Neural crest cell (in vitro differentiated cells): ENCODE measurements at regions not wholly inside any gene's neighbourhood (a gene's known extent, or its start where the extent isn't known, plus 50 kb on each side); places are given as distances from the start of the nearest gene placed in this dataset.
A peak's percentile ranks its signal among the peaks of the same experiment; 100 is the strongest.

Source experiments
- DNase-seq: peaks from one replicate; pipeline ENCODE4 v3.0.0; 2021; ENCODE audit warnings: low read depth, mixed read lengths, low spot score
- H3K27ac Mint-ChIP-seq: one replicate; pipeline ENCODE4 v1.8.0; 2021; ENCODE audit warnings: mild to moderate bottlenecking, mixed read lengths; ENCODE audit not compliant: unreplicated experiment
- H3K27me3 Mint-ChIP-seq: 2 replicates; pipeline ENCODE4 v1.8.0; 2021; ENCODE audit warnings: low read depth, mild to moderate bottlenecking, mixed read lengths
- H3K36me3 Mint-ChIP-seq: 2 replicates; pipeline ENCODE4 v1.8.0; 2021; ENCODE audit warnings: low read depth, mild to moderate bottlenecking, mixed read lengths
- H3K4me1 Mint-ChIP-seq: 2 replicates; pipeline ENCODE4 v1.8.0; 2021; ENCODE audit warnings: mixed read lengths
- H3K4me3 Mint-ChIP-seq: one replicate; pipeline ENCODE4 v1.8.0; 2021; ENCODE audit warnings: mild to moderate bottlenecking, mixed read lengths
- H3K9me3 Mint-ChIP-seq: 2 replicates; pipeline ENCODE4 v1.8.0; 2021; ENCODE audit warnings: mixed read lengths
- TF ChIP-seq, protein P1 (sequence below): fragments of 200-600 bp; sonication (generic); conservative IDR thresholded peaks from 2 replicates; pipeline ENCODE4 v1.5.0; 2021; ENCODE audit warnings: antibody characterized with exemption, mild to moderate bottlenecking

DNA sequence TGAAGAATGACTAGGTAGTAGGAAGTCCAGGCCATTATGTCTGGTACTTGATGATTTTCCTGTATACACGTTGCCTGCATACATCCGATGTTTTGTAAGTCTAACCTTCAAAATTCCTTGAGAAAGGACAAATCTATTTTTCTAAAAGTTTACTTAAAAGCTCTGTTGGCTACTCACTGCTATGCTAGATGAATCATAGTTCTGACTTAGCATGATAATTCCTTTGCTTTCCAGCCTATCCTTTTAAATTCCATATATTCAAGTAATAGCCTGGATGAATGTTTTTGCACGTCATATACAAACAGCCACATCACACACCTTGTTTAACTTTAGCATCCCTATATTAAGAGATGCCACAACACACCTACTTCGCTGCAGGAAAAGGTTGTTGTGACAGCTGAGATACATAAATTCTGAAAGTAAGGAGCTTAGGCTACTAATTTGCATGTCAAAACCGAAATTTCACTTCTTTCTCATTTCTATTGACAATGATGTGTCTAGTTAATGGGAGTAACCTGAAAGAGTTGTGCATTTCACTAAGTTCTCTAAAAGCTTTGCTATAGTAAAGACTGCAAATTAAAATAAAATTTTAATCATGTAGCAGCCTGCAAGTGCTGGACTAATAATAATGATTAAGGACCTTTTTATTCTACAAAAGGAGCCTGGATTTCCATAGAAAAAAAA is 1116.4 kb downstream of the JRKL start:
- Mint-ChIP-seq H3K36me3 (no peaks in the 10 kb centered on the region), H3K27ac (no peak overlapping the region), H3K4me1 (no peaks in the 10 kb centered on the region), H3K9me3 (peaks cover 5% of the 10 kb centered on the region), H3K27me3 (no peaks in the 10 kb centered on the region), H3K4me3 (no peak overlapping the region)
- DNase-seq, result no peak
- TF ChIP-seq, protein P1, sequence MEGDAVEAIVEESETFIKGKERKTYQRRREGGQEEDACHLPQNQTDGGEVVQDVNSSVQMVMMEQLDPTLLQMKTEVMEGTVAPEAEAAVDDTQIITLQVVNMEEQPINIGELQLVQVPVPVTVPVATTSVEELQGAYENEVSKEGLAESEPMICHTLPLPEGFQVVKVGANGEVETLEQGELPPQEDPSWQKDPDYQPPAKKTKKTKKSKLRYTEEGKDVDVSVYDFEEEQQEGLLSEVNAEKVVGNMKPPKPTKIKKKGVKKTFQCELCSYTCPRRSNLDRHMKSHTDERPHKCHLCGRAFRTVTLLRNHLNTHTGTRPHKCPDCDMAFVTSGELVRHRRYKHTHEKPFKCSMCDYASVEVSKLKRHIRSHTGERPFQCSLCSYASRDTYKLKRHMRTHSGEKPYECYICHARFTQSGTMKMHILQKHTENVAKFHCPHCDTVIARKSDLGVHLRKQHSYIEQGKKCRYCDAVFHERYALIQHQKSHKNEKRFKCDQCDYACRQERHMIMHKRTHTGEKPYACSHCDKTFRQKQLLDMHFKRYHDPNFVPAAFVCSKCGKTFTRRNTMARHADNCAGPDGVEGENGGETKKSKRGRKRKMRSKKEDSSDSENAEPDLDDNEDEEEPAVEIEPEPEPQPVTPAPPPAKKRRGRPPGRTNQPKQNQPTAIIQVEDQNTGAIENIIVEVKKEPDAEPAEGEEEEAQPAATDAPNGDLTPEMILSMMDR, result no peak

DNA sequence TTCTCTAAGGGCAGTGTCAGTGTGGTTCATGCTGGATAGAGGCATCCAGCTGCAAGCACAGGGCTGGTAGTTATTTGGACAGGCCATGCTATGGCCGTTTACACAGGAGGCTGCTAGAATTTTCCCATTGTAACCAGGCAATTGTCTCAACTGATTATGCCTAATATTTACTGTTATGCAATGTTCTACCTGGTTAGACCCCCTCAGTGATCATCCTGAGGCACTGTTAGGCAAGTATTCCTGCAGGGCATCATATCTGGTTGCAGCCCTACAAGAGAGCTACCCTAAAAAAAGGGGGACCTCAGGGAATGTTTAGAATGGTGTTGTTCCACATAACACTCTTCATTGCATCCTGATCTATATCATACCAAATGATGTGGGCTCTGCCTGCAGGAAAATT is 1124.6 kb downstream of the JRKL start:
- no peak overlapping the region for H3K4me3 Mint-ChIP-seq
- no peak overlapping the region for H3K27ac Mint-ChIP-seq
- TF ChIP-seq, protein P1, result no peak
- no peak for DNase-seq
- H3K36me3 Mint-ChIP-seq, result no peaks in the 10 kb centered on the region
- H3K9me3 Mint-ChIP-seq, result peaks cover 3% of the 10 kb centered on the region
- no peaks in the 10 kb centered on the region for H3K4me1 Mint-ChIP-seq
- no peaks in the 10 kb centered on the region for H3K27me3 Mint-ChIP-seq

DNA sequence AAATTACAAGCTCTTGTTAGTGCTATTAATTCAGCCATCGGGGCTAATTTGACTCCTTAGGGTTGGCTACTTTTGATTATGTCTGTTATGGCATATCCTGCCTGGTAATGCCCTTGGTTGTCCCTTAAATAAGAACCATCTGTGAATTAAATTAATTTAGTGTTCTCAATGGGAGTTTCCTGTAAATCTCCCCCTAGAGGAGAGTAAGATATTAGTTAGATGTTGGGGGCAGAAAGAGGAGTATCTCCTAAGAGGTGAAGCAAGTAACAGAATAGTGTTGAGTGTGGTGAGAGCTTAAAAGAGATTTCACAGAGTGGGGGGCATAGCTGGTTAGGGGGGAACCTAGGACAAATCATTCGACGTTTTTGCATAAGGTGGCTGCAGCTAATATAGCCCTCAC is 1126.9 kb downstream of the JRKL start:
- no peak overlapping the region for H3K27ac Mint-ChIP-seq
- peaks cover 6% of the 10 kb centered on the region for H3K9me3 Mint-ChIP-seq
- TF ChIP-seq, protein P1, result peak; percentile 14
- H3K27me3 Mint-ChIP-seq, result no peaks in the 10 kb centered on the region
- DNase-seq, result no peak
- no peak overlapping the region for H3K4me3 Mint-ChIP-seq
- H3K4me1 Mint-ChIP-seq, result no peaks in the 10 kb centered on the region
- H3K36me3 Mint-ChIP-seq, result no peaks in the 10 kb centered on the region

DNA sequence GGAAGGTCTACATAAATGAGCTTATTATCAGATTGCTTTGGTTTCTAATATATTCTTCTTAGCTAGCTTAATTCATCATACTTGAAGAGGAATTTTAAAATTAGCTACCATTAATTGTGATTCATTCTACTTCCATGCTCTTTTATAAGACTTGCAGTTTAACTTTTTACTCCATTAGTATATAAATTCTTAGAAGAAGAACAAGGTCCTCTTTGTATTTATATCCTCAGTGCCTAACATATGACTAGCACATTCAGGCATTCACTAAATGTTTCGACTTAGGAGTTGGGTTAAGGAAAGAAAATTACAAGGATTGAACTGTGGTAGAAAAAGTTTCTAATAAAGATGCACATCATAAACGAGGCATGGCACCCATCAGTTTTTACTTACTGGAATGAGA is 1135.5 kb downstream of the JRKL start:
- H3K27me3 Mint-ChIP-seq, result no peaks in the 10 kb centered on the region
- no peaks in the 10 kb centered on the region for H3K36me3 Mint-ChIP-seq
- peaks cover 3% of the 10 kb centered on the region for H3K9me3 Mint-ChIP-seq
- no peak overlapping the region for H3K27ac Mint-ChIP-seq
- no peaks in the 10 kb centered on the region for H3K4me1 Mint-ChIP-seq
- no peak for DNase-seq
- H3K4me3 Mint-ChIP-seq, result no peak overlapping the region
- TF ChIP-seq, protein P1, result no peak

DNA sequence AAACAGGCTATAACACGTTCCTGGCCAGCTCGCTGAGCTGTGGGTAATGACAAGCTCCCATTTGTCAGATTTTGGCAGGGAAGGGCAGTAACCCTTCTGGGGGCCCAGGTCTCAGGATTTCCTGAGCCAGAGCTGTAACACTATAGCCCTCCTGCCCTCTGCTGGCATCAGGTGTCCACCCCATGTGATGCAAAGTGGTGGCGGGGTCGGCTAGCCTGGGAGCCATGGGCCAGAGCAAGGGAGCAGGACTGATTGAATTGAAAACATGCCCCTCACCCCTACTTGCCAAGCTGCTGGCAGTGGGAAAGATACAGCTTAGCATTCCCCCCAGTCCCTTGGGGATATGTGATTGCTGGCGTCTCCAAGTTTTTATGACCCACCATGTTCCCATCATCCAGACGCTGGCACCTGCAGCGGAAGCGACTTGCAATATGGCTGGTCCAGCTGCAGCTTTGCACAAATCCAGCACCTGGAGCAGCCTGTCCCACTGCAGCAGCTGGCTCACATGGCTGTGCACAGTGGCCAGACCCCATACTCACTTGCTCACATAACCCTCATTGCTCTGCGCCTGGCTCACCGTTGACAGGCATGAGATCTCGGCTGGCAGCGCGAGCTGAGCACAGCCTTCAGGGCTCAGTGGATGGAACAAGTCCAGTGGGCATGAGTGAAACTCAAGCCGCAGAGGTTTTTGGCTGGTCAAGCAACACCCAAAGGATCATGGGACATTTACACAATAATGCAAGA is 1147.8 kb downstream of the JRKL start:
- H3K4me1 Mint-ChIP-seq, result no peaks in the 10 kb centered on the region
- H3K27me3 Mint-ChIP-seq, result no peaks in the 10 kb centered on the region
- no peak for DNase-seq
- H3K9me3 Mint-ChIP-seq, result peaks cover 3% of the 10 kb centered on the region
- no peak overlapping the region for H3K4me3 Mint-ChIP-seq
- no peaks in the 10 kb centered on the region for H3K36me3 Mint-ChIP-seq
- TF ChIP-seq, protein P1, result no peak
- no peak overlapping the region for H3K27ac Mint-ChIP-seq
